ENCODE measurements at regions not wholly inside any gene's neighbourhood (a gene's known extent, or its start where the extent isn't known, plus 50 kb on each side); places are given as distances from the start of the nearest gene placed in this dataset.
A peak's percentile ranks its signal among the peaks of the same experiment; 100 is the strongest.

GRCh38 chr6:66940003-66940402 lies 1233.0 kb upstream of the EYS start:
- Histone ChIP-seq H3K9me3 (no peaks in the 10 kb centered on the region), H3K4me2 (no peak overlapping the region), H3K4me1 (no peaks in the 10 kb centered on the region), H3K4me3 (no peak overlapping the region), H3K27ac (no peak overlapping the region)
- ATAC-seq (no peak), DNase-seq (ENCODE audit: low read depth in 1 of 2, low spot score in 1 of 2) (no peak), FAIRE-seq (no peak)
- ChIA-PET CTCF (interaction anchor here (0.6 kb wide), 1 partner anchor 1700 kb away, joined by 3 read pairs; no protein-coding TSS in a partner anchor), POLR2A (no interaction called here)
- TF ChIP-seq MYC (IDR thresholded peaks at IDR 0.05; ENCODE audit: borderline replicate concordance, low read length) (no peak), GATA3 (IDR thresholded peaks at IDR 0.05; ENCODE audit: borderline replicate concordance) (no peak), ATOH8 (CRISPR knock-in tag; IDR thresholded peaks at IDR 0.05; ENCODE audit: low read depth) (no peak)
- WGBS (ENCODE audit: missing lambda C conversion rate) = 64% methylated on average over 2 of the region's 2 CpGs

GRCh38 chr6:66937180-66937579 lies 1230.2 kb upstream of the EYS start:
- TF ChIP-seq ZNF302 (CRISPR knock-in tag; IDR thresholded peaks at IDR 0.05) = no peak
- no peak for TF ChIP-seq HEYL (CRISPR knock-in tag; IDR thresholded peaks at IDR 0.05)
- no peak for TF ChIP-seq ELK1 (IDR thresholded peaks at IDR 0.05; ENCODE audit: low read depth, low read length)
- no peak for TF ChIP-seq USF2 (IDR thresholded peaks at IDR 0.05)
- Histone ChIP-seq H3K4me2 (no peak overlapping the region), H3K4me3 (no peak overlapping the region), H3K9me3 (no peaks in the 10 kb centered on the region), H3K4me1 (no peaks in the 10 kb centered on the region), H3K27ac (no peak overlapping the region)
- WGBS (ENCODE audit: missing lambda C conversion rate) = no CpG with 5 or more reads among the region's 3 CpGs
- ChIA-PET POLR2A (no interaction called here), CTCF (no interaction called here)
- ATAC-seq (no peak), FAIRE-seq (no peak), DNase-seq (ENCODE audit: low read depth in 1 of 2, low spot score in 1 of 2) (no peak)

GRCh38 chr6:66935612-66936011 lies 1228.6 kb upstream of the EYS start:
- ATAC-seq (no peak), FAIRE-seq (no peak), DNase-seq (ENCODE audit: low read depth in 1 of 2, low spot score in 1 of 2) (no peak)
- Histone ChIP-seq H3K4me1 (no peaks in the 10 kb centered on the region), H3K9me3 (no peaks in the 10 kb centered on the region), H3K27ac (no peak overlapping the region), H3K4me2 (no peak overlapping the region), H3K4me3 (no peak overlapping the region)
- CTCF ChIA-PET = no interaction called here
- TF ChIP-seq HOXA7 (CRISPR knock-in tag; IDR thresholded peaks at IDR 0.05) = no peak
- TF ChIP-seq EHF (CRISPR knock-in tag; IDR thresholded peaks at IDR 0.05) = no peak
- no peak for TF ChIP-seq JUN (IDR thresholded peaks at IDR 0.05)
- no peak for TF ChIP-seq POLR2A (IDR thresholded peaks at IDR 0.05; ENCODE audit: low read length)
- TF ChIP-seq MAFK (IDR thresholded peaks at IDR 0.05; ENCODE audit: partially characterized antibody) = no peak
- TF ChIP-seq ZFP36 (IDR thresholded peaks at IDR 0.05; ENCODE audit: borderline replicate concordance, partially characterized antibody) = no peak
- TF ChIP-seq RFX5 (IDR thresholded peaks at IDR 0.05) = no peak
- no peak for TF ChIP-seq CTCF (IDR thresholded peaks at IDR 0.05)
- WGBS (ENCODE audit: missing lambda C conversion rate) = 30% methylated on average over 3 of the region's 3 CpGs
- POLR2A ChIA-PET = no interaction called here

GRCh38 chr6:66931787-66932186 lies 1224.8 kb upstream of the EYS start:
- 43% methylated on average over 2 of the region's 2 CpGs for WGBS (ENCODE audit: missing lambda C conversion rate)
- DNase-seq (ENCODE audit: low read depth in 1 of 2, low spot score in 1 of 2) = no peak
- H3K27ac ChIP-seq = no peak overlapping the region
- CTCF ChIA-PET = no interaction called here
- H3K4me2 ChIP-seq = no peak overlapping the region
- no peak overlapping the region for H3K4me3 ChIP-seq
- H3K4me1 ChIP-seq = no peaks in the 10 kb centered on the region
- ATAC-seq = no peak
- no peak for FAIRE-seq
- TF ChIP-seq FOXS1 (CRISPR knock-in tag; IDR thresholded peaks at IDR 0.05) (no peak), REST (IDR thresholded peaks at IDR 0.05) (no peak), MAFK (IDR thresholded peaks at IDR 0.05; ENCODE audit: partially characterized antibody) (peak; percentile 64), CEBPB (IDR thresholded peaks at IDR 0.05) (no peak), EP300 (IDR thresholded peaks at IDR 0.05) (no peak)
- POLR2A ChIA-PET = no interaction called here
- no peaks in the 10 kb centered on the region for H3K9me3 ChIP-seq

Data from A549 (cell line).